ENCODE measurements at regions not wholly inside any gene's neighbourhood (a gene's known extent, or its start where the extent isn't known, plus 50 kb on each side); places are given as distances from the start of the nearest gene placed in this dataset.

- Histone ChIP-seq H3K4me3 (ENCODE audit: insufficient read depth, low read depth, low read length) (no peak overlapping the region), H4K20me1 (ENCODE audit: insufficient read depth, low read length) (no peaks in the 10 kb centered on the region), H2BK120ac (ENCODE audit: low read depth, low read length) (peak overlapping the region; percentile 31), H2BK15ac (ENCODE audit: low read depth, low read length) (no peak overlapping the region), H2BK5ac (ENCODE audit: low read depth, low read length, poor library complexity, severe bottlenecking) (no peak overlapping the region), H3K36me3 (ENCODE audit: control insufficient read depth, insufficient read depth, low read length) (no peaks in the 10 kb centered on the region), H3K79me1 (ENCODE audit: low read depth in 1 of 2, low read length in 2 of 2) (no peaks in the 10 kb centered on the region), H4K91ac (ENCODE audit: insufficient read depth, low read depth, low read length) (peak overlapping the region; percentile 28; the same call in 1 of the 2 replicates), H3K56ac (ENCODE audit: extremely low read depth, insufficient read depth, low read length) (no peak overlapping the region), H2AFZ (replicated peaks; ENCODE audit: low read length, poor library complexity) (no peak overlapping the region), H3K14ac (replicated peaks; ENCODE audit: low read depth, low read length) (0 out of 2 replicates have a peak overlapping the region, but pooled peaks have one; percentile 6), H3K4me2 (ENCODE audit: low read depth, low read length) (no peak overlapping the region), H4K8ac (ENCODE audit: low read depth in 2 of 2, low read length in 2 of 2) (no peak overlapping the region; a peak in 1 of 4 replicates), H3K4ac (ENCODE audit: low read depth, low read length) (no peak overlapping the region), H3K27me3 (ENCODE audit: control insufficient read depth, insufficient read depth, low read length) (no peaks in the 10 kb centered on the region), H2AK5ac (ENCODE audit: low read depth, low read length) (peak overlapping the region; percentile 39; the same call in 1 of the 2 replicates), H3K9ac (ENCODE audit: low read depth, low read length) (no peak overlapping the region), H4K5ac (ENCODE audit: low read depth, low read length) (no peak overlapping the region; the same call in 1 of the 2 replicates), H3K9me1 (ENCODE audit: insufficient read depth, low read length) (peaks cover 20% of the 10 kb centered on the region; the same call in 1 of the 2 replicates), H3K23ac (ENCODE audit: low read depth, low read length) (no peak overlapping the region; the same call in 1 of the 2 replicates), H2BK20ac (ENCODE audit: low read depth, low read length) (peak overlapping the region; percentile 20; the same call in 1 of the 2 replicates), H2AK9ac (replicated peaks; ENCODE audit: low read depth, low read length, poor library complexity) (no peak overlapping the region), H3K9me3 (ENCODE audit: control insufficient read depth, insufficient read depth, low read length) (no peaks in the 10 kb centered on the region), H3K18ac (ENCODE audit: low read depth, low read length) (peak overlapping the region; percentile 30; the same call in 1 of the 2 replicates), H3K4me1 (ENCODE audit: control insufficient read depth, insufficient read depth, low read length) (peaks cover 24% of the 10 kb centered on the region), H3K27ac (ENCODE audit: insufficient read depth, low read length) (peak overlapping the region; percentile 7; the same call in 1 of the 2 replicates)
- no CpG with 5 or more reads among the region's 4 CpGs for WGBS, 2 experiments (ENCODE audit: extremely low coverage in 2 of 2, insufficient read length in 1 of 2)
- BruUV-seq (replicated peaks) = no TSS peak
- ChIA-PET POLR2A (ENCODE audit: unreplicated experiment) (no interaction called here), CTCF (no interaction called here)
- dilution Hi-C loops (cut with HindIII; ENCODE audit: low sequenced_read_pairs, unreplicated experiment) (no loop called here), in situ Hi-C loops (cut with MboI; ENCODE audit: low sequenced_read_pairs) (no loop called here), intact Hi-C loops (cut with micrococcal nuclease) (no loop called here)
- ATAC-seq (ENCODE audit: low read depth) (no peak), DNase-seq (no peak)
- no peak for TF ChIP-seq MXI1 (IDR thresholded peaks at IDR 0.05; ENCODE audit: borderline replicate concordance, low read depth, low read length)
- TF ChIP-seq POLR2A (IDR thresholded peaks at IDR 0.05; ENCODE audit: low read depth, low read length) = no peak
- TF ChIP-seq RFX5 (IDR thresholded peaks at IDR 0.05; ENCODE audit: low read depth, low read length) = no peak
- no peak for TF ChIP-seq CHD1 (IDR thresholded peaks at IDR 0.05; ENCODE audit: low read depth, low read length)
- TF ChIP-seq ELK1 (IDR thresholded peaks at IDR 0.05; ENCODE audit: borderline replicate concordance, low read depth, low read length) = no peak
- TF ChIP-seq RCOR1 (IDR thresholded peaks at IDR 0.05; ENCODE audit: insufficient replicate concordance, low read length) = no peak
Observed at GRCh38 chr11:10378362-10378761, 73.5 kb downstream of the ADM start.

Measured in IMR-90 (cell line).